OCI-LY7 (cell line): ENCODE measurements at regions not wholly inside any gene's neighbourhood (a gene's known extent, or its start where the extent isn't known, plus 50 kb on each side); places are given as distances from the start of the nearest gene placed in this dataset.

Source experiments
- EZH2phosphoT487 ChIP-seq: fragments of 200-600 bp; sonication (generic); IDR thresholded peaks from 2 replicates; pipeline ENCODE4 v1.6.1; 2018; ENCODE audit warnings: low read depth, borderline replicate concordance, mild to moderate bottlenecking, mixed run types, antibody characterized with exemption, low read length, moderate library complexity, mixed read lengths
- TF ChIP-seq, protein P1 (sequence below): fragments of 200-600 bp; sonication (generic); conservative IDR thresholded peaks from 2 replicates; pipeline ENCODE4 v1.5.1; 2014; ENCODE audit warnings: mild to moderate bottlenecking, antibody characterized with exemption, low read length, moderate library complexity, mixed read lengths

DNA sequence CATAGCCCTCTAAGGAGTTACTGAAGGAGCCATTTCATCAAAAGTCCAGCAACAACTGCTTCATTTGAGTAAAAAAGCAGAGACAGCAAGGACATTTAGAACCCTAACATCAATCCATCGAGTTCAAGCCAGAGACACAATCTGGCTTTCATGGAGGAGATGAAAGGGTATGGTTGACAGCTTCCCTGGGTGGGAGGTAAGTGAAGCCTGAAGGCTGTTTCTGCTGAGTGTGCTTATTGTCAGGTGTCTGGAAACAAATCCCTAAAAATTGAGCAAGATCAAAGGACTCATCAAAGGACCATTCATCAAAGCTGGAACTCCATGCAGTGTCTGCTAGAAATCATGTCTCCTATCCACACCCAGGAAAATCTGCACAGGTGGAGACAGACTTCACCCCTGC, 104.4 kb upstream of the CCDC196 start:
- TF ChIP-seq, protein P1, sequence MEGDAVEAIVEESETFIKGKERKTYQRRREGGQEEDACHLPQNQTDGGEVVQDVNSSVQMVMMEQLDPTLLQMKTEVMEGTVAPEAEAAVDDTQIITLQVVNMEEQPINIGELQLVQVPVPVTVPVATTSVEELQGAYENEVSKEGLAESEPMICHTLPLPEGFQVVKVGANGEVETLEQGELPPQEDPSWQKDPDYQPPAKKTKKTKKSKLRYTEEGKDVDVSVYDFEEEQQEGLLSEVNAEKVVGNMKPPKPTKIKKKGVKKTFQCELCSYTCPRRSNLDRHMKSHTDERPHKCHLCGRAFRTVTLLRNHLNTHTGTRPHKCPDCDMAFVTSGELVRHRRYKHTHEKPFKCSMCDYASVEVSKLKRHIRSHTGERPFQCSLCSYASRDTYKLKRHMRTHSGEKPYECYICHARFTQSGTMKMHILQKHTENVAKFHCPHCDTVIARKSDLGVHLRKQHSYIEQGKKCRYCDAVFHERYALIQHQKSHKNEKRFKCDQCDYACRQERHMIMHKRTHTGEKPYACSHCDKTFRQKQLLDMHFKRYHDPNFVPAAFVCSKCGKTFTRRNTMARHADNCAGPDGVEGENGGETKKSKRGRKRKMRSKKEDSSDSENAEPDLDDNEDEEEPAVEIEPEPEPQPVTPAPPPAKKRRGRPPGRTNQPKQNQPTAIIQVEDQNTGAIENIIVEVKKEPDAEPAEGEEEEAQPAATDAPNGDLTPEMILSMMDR: no peak
- TF ChIP-seq EZH2phosphoT487: no peak
